Hepatocyte (in vitro differentiated cells): ENCODE measurements at regions not wholly inside any gene's neighbourhood (a gene's known extent, or its start where the extent isn't known, plus 50 kb on each side); places are given as distances from the start of the nearest gene placed in this dataset.

Experiments used
- EZH2 ChIP-seq: fragments of 200-600 bp; sonication (generic); IDR thresholded peaks from 2 replicates; pipeline ENCODE4 v1.6.1; 2016; ENCODE audit warnings: antibody characterized with exemption, mild to moderate bottlenecking, borderline replicate concordance
- EZH2phosphoT487 ChIP-seq: fragments of 200-600 bp; sonication (generic); IDR thresholded peaks from one replicate; pipeline ENCODE4 v1.6.1; 2018; ENCODE audit warnings: antibody characterized with exemption, mild to moderate bottlenecking, low read depth, moderate library complexity; ENCODE audit not compliant: unreplicated experiment, severe bottlenecking
- TF ChIP-seq, protein P1 (sequence below): fragments of 200-600 bp; sonication (generic); IDR thresholded peaks from 2 replicates; pipeline ENCODE4 v1.5.1; 2016; ENCODE audit warnings: antibody characterized with exemption, mild to moderate bottlenecking; ENCODE audit not compliant: poor library complexity

GRCh38 chr1:81414488-81415015, 386.2 kb upstream of the ADGRL2 start:
- TF ChIP-seq, protein P1, sequence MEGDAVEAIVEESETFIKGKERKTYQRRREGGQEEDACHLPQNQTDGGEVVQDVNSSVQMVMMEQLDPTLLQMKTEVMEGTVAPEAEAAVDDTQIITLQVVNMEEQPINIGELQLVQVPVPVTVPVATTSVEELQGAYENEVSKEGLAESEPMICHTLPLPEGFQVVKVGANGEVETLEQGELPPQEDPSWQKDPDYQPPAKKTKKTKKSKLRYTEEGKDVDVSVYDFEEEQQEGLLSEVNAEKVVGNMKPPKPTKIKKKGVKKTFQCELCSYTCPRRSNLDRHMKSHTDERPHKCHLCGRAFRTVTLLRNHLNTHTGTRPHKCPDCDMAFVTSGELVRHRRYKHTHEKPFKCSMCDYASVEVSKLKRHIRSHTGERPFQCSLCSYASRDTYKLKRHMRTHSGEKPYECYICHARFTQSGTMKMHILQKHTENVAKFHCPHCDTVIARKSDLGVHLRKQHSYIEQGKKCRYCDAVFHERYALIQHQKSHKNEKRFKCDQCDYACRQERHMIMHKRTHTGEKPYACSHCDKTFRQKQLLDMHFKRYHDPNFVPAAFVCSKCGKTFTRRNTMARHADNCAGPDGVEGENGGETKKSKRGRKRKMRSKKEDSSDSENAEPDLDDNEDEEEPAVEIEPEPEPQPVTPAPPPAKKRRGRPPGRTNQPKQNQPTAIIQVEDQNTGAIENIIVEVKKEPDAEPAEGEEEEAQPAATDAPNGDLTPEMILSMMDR: peak; percentile 87
- TF ChIP-seq EZH2phosphoT487: no peak
- no peak for TF ChIP-seq EZH2
